Muscle of leg (tissue), 3 donors: ENCODE measurements at regions not wholly inside any gene's neighbourhood (a gene's known extent, or its start where the extent isn't known, plus 50 kb on each side); places are given as distances from the start of the nearest gene placed in this dataset.

Experiments used
- DNase-seq: peaks from one replicate; pipeline ENCODE4 v3.0.0; 2013
- H3K27ac ChIP-seq: one replicate; pipeline ENCODE4 v1.5.1; 2013; ENCODE audit warnings: mild to moderate bottlenecking, low read length, control low read depth
- H3K27me3 ChIP-seq: one replicate; pipeline ENCODE4 v1.6.1; 2013; ENCODE audit warnings: low read length; ENCODE audit not compliant: control insufficient read depth, insufficient read depth
- H3K36me3 ChIP-seq: one replicate; pipeline ENCODE4 v1.6.1; 2013; ENCODE audit warnings: low read length; ENCODE audit not compliant: control insufficient read depth, insufficient read depth
- H3K4me1 ChIP-seq: one replicate; pipeline ENCODE4 v1.6.1; 2013; ENCODE audit warnings: low read length; ENCODE audit not compliant: control insufficient read depth, insufficient read depth
- H3K4me3 ChIP-seq: one replicate; pipeline ENCODE4 v1.5.1; 2013; ENCODE audit warnings: low read length, control low read depth
- H3K9me3 ChIP-seq: replicated peaks from 2 replicates; pipeline ENCODE4 v1.6.1; 2013; ENCODE audit warnings: low read depth, low read length; ENCODE audit not compliant: control insufficient read depth
- WGBS: methylation state at CpG from one replicate; pipeline ENCODE4 v1.1.5; 2013; ENCODE audit warnings: missing lambda C conversion rate; ENCODE audit not compliant: insufficient coverage; 5-methylcytosine and 5-hydroxymethylcytosine counted together

- H3K4me3 ChIP-seq, result no peak overlapping the region
- no peak overlapping the region for H3K27ac ChIP-seq
- DNase-seq, result no peak
- WGBS, result 83% methylated on average over 4 of the region's 5 CpGs
- no peaks in the 10 kb centered on the region for H3K36me3 ChIP-seq
- peaks cover 5% of the 10 kb centered on the region for H3K9me3 ChIP-seq
- H3K4me1 ChIP-seq, result no peaks in the 10 kb centered on the region
- H3K27me3 ChIP-seq, result peaks cover 28% of the 10 kb centered on the region
Measured at GRCh38 chr22:49291781-49292180, 535.9 kb downstream of the BRD1 start.

DNA sequence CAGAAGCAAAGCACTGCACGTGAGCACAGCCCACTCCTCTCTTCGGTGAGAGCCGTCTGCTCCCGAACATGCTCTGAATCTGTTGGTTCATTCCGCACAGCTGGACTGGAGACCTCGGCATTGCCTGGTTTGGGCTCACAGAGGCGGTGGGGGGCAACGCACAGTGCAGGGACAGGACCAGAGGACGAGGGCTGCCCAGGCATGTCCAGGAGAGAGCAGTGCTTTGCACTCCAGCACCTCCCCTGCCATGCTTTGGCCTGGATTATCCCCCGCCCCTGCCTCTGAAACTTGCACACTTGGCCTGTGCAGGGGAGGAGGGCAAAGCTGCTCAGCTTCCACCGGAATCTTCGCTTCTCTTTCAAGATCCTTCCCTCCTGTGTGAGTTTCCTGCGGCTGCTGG lies 536.5 kb downstream of the BRD1 start:
- H3K27me3 ChIP-seq, result peaks cover 31% of the 10 kb centered on the region
- WGBS, result 39% methylated on average over 11 of the region's 13 CpGs
- no peak overlapping the region for H3K4me3 ChIP-seq
- DNase-seq, result no peak
- H3K36me3 ChIP-seq, result no peaks in the 10 kb centered on the region
- H3K27ac ChIP-seq, result no peak overlapping the region
- H3K9me3 ChIP-seq, result peaks cover 5% of the 10 kb centered on the region
- no peaks in the 10 kb centered on the region for H3K4me1 ChIP-seq

DNA sequence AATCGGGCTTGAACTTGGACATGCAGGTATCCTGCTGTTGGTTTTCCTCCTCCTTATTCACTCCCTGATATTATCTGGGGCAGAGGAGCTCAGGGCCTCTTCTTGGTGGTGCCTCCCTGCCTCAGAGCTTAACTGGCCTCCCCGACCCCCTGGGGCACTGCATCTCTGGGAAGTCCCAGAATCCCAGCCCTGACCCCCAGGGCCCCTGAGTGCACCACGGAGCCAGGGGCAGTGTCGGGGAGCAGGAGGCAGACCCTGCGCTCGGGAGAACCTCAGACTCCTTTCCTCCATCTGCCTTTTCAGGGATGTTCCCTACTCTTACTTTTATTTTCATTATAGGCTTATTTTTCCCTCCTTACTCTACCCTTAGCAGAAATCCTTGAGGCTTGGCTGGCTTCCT lies 537.0 kb downstream of the BRD1 start:
- H3K9me3 ChIP-seq, result peaks cover 5% of the 10 kb centered on the region
- peaks cover 32% of the 10 kb centered on the region for H3K27me3 ChIP-seq
- WGBS, result 27% methylated on average over 2 of the region's 6 CpGs

GRCh38 chr22:49289822-49290679 lies 537.6 kb downstream of the BRD1 start:
- Histone ChIP-seq H3K4me3 (no peak overlapping the region), H3K36me3 (no peaks in the 10 kb centered on the region), H3K9me3 (peaks cover 5% of the 10 kb centered on the region), H3K27me3 (peaks cover 34% of the 10 kb centered on the region), H3K4me1 (no peaks in the 10 kb centered on the region), H3K27ac (no peak overlapping the region)
- WGBS, result 48% methylated on average over 22 of the region's 24 CpGs
- DNase-seq, result no peak

More for the DNA sequence above, 537.0 kb downstream of the BRD1 start:
- no peak for DNase-seq
- H3K4me1 ChIP-seq, result no peaks in the 10 kb centered on the region
- H3K4me3 ChIP-seq, result no peak overlapping the region
- no peak overlapping the region for H3K27ac ChIP-seq
- H3K36me3 ChIP-seq, result no peaks in the 10 kb centered on the region

- peaks cover 46% of the 10 kb centered on the region for H3K27me3 ChIP-seq
- no peak overlapping the region for H3K27ac ChIP-seq
- no peaks in the 10 kb centered on the region for H3K4me1 ChIP-seq
- no peak overlapping the region for H3K4me3 ChIP-seq
- H3K9me3 ChIP-seq, result no peaks in the 10 kb centered on the region
- H3K36me3 ChIP-seq, result no peaks in the 10 kb centered on the region
- no peak for DNase-seq
- 87% methylated on average over 7 of the region's 15 CpGs for WGBS
Measured at GRCh38 chr22:49286181-49286760, 541.4 kb downstream of the BRD1 start.

GRCh38 chr22:49284931-49285330 lies 542.7 kb downstream of the BRD1 start:
- Histone ChIP-seq H3K4me3 (no peak overlapping the region), H3K27me3 (peaks cover 40% of the 10 kb centered on the region), H3K9me3 (no peaks in the 10 kb centered on the region), H3K36me3 (no peaks in the 10 kb centered on the region), H3K4me1 (no peaks in the 10 kb centered on the region), H3K27ac (no peak overlapping the region)
- DNase-seq, result no peak
- WGBS, result 70% methylated on average over 15 of the region's 15 CpGs

DNA sequence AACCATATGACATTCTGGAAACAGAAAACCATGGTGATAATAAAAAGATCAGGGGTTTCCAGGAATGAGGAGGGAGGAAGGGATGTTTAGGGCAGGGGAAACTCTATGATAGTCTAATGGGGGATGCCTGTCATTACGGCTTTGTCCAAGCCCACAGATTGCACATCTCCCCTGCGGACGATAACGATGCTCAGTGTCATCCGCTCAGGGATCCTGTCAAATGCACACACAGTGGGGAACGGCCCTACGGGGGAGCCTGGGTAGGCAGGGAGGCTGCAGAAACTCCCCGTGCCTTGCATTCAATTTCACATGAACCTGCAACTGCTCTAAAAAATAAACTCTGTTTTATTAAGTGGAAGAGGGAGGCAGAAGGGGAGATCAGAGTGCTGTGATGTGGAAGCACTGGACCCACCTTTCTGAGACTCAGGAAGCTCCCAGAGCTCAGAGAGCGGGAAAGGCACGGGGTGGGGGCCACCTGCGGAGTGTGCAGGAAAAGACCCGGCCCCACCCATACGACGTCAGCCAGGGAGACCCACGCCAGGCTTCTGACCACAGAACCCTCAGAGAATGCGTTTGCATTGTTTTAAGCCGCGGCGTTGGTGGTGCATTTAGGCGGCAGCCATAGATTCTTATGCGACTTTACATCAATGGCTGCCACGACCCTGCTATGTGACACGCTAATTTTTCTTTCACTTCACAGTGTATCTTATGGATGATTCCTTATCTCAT lies 543.5 kb downstream of the BRD1 start:
- no peak overlapping the region for H3K27ac ChIP-seq
- no peak for DNase-seq
- no peaks in the 10 kb centered on the region for H3K4me1 ChIP-seq
- H3K9me3 ChIP-seq, result no peaks in the 10 kb centered on the region
- no peaks in the 10 kb centered on the region for H3K36me3 ChIP-seq
- 61% methylated on average over 21 of the region's 23 CpGs for WGBS
- H3K27me3 ChIP-seq, result peaks cover 40% of the 10 kb centered on the region
- no peak overlapping the region for H3K4me3 ChIP-seq

DNA sequence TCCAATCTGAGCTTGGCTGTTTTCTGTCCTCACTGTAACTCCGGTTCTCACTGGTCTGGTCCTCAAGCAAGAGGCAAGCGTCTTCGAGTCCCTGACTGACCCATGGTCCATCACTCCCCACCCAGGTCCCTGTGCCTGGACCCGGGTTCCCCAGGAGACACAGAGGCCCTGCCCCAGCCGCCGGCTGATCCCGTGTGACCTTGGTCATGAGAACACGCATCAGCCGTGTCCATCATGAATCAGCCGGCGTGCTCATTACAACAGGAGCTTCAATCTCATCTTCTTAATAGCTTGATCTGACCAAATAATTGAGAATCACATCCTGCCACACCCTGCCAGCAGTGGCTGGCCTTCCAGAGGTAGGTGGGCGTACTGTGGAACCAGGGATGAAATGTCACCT lies 545.1 kb downstream of the BRD1 start:
- Histone ChIP-seq H3K4me3 (no peak overlapping the region), H3K27ac (no peak overlapping the region), H3K27me3 (peaks cover 45% of the 10 kb centered on the region), H3K36me3 (no peaks in the 10 kb centered on the region), H3K9me3 (no peaks in the 10 kb centered on the region), H3K4me1 (no peaks in the 10 kb centered on the region)
- 92% methylated on average over 11 of the region's 12 CpGs for WGBS
- DNase-seq, result no peak

DNA sequence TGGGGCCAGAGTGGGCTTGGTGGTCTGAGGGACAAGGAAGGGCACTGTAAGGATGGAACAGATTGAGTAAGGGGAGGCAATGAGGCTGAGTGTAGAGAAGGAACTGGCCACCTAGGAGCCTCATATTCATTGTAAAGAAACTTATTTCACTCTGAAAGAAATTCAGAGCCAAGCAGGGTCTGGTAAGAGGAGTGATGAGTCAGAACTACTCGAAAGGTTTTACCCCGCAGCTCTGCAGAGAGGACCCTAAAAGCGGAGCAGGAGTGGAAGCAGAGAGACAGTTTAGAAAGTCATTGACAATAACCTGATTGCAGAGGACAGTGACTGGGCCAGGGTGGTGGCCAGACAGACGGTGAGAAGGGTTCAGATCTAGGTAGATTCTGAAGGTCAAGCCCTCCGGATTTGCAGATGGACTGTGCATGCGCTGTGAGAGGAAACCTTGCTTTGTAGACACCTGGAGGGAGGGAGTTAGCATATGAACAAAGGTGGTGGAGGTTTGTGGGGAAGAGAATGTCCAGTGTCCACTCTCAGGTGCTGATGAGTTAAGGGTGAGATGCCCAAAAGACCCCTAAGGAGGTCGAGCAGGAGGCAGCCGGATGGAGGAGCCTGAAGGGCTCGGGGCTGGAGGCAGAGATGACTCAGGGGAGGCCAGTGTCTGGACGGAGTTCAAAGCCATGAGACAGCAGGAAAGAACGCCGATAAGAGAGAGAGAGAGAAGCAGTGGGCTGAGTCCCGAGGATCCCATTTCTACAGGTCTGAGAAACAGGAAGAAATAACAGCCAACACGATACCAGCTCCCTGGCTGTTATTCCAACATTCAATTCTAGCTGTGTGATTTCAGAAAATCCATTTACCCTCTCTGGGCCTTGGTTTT lies 546.0 kb downstream of the BRD1 start:
- 69% methylated on average over 13 of the region's 14 CpGs for WGBS

More for the DNA sequence above, 546.0 kb downstream of the BRD1 start:
- Histone ChIP-seq H3K27ac (no peak overlapping the region), H3K9me3 (no peaks in the 10 kb centered on the region), H3K4me3 (no peak overlapping the region), H3K27me3 (peaks cover 43% of the 10 kb centered on the region), H3K36me3 (no peaks in the 10 kb centered on the region), H3K4me1 (no peaks in the 10 kb centered on the region)
- no peak for DNase-seq
